GM19395 (cell line): ENCODE measurements at regions not wholly inside any gene's neighbourhood (a gene's known extent, or its start where the extent isn't known, plus 50 kb on each side); places are given as distances from the start of the nearest gene placed in this dataset.
"Not testable (repeated sequence)": the region's sequence is repeated elsewhere in the genome, so short reads cannot be mapped to it uniquely, and the experiment has no call there.

Experiments
- ATAC-seq: cut with Tn5 transposase; IDR thresholded peaks from one replicate; pipeline ENCODE4 v1.9.1; 2021; ENCODE audit warnings: mild to moderate bottlenecking, moderate library complexity; ENCODE audit not compliant: unreplicated experiment

DNA sequence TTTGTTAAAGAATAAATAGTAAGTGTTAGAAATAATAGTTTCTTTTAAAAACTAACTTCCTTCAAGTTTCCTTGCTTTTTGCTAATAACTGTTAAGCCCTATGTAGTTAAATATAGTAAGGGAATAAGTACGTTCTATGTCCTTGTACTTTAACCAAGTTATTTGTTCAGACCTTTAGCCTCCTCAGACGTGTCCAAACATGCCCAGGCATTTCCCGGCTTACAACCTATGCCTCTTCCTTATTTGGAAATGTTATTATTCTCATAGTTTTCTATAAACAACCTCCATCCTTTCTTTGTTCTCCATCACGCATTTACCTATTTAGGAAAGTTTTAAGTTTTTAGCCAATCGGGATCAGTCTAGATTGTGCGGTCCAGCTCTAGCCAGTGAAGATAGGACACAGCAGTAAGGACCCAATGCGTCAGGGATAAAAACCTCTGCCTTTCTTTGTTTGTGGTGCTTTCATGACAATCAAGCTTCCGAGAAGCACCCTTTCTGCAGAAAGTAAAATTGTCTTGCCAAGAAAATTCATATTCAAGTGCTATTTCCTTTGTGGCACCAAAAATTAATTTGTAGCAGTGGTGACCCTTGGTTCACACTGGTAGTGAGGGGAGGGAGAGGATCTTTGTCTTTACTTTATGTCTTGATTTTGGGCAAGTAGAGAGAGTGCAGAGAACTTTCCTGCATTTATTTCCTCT lies 851.3 kb upstream of the POM121L12 start:
- no peak for ATAC-seq

DNA sequence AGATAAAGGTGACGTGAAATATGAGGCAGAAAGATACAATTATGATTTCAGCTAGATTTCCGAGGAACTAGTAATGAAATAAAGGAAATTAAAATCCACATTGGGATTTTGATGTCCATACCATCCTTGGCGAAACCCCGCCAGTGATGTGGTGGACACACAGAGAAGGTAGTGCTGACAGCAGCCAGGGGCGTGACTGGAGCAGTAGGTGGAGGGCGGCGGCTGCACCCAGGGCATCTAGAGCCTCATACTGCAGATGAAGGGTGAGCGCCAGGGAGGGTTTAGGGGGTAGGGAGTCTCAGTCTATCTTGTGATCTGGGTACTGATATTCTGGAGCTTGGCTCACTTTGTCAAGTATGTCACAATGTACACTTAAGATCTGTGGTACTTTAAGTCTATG lies 855.5 kb upstream of the POM121L12 start:
- no peak for ATAC-seq

DNA sequence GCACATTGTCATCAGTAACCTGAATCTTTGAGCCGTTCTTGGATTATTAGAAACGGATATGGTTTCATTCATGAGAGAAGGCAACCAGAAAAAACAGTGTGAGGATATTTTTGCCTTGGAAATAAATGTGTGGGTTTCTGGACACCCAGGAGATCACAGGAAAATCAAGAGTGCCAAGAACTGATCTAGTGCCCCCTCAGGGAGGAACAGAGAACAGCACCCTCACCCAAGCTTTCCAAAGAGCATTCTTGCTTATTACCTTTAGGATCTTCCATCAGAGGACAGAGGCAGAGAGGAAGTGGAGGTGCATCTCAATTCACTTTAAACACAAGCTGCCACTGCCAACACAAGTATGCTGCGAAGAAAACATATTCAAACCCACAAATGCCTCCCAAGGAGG lies 851.5 kb upstream of the COBL start:
- no peak for ATAC-seq

DNA sequence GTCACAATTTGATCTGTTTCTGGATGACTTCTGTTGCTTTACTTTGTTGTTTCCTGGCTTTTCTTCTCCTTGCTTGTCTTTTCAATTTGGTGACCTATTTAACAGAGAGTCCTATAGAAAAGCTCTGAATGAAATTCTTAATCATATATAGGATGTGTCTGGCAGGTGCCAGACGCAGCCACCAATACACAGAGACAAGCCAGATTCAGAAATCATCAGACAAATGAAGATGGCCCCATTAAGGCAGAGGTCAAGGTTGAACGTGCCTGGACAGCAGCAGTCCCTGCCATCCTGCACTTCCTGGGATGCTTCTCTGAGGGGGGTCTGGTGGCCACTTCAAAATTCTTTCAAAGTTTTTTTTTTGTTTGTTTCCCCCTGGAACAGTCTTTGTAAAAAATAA lies 846.7 kb upstream of the COBL start:
- ATAC-seq = no peak

DNA sequence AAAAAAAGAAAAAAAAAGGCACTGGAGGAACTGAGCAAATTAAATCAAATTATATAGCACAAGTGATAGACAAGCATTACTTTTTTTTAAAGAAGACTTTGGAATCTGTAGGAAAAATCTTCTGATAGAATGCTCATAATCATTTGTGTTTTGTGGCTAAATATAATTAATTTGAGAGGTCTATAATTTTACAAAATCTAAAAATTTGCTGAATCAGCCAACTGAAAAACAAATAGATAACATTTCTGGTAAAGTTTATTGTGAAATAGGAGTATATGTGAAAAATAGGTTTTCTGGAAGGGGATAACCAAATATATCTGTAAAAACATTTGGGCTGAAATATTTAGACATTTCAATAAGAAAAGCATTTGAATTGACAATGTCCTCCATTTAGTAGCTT lies 844.9 kb upstream of the COBL start:
- ATAC-seq = no peak

DNA sequence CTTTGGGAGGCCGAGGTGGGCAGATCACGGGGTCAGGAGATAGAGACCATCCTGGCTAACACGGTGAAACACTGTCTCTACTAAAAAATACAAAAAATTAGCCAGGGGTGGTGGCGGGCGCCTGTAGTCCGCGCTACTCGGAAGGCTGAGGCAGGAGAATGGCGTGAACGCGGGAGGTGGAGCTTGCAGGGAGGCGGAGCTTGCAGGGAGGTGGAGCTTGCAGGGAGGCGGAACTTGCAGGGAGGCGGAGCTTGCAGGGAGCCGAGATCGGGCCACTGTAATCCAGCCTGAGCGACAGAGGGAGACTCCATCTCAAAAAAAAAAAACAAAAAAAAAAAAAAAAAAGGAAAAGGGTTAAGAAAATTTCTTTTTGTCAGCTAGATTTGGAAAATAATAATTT lies 842.8 kb upstream of the COBL start:
- ATAC-seq = not testable (repeated sequence)

DNA sequence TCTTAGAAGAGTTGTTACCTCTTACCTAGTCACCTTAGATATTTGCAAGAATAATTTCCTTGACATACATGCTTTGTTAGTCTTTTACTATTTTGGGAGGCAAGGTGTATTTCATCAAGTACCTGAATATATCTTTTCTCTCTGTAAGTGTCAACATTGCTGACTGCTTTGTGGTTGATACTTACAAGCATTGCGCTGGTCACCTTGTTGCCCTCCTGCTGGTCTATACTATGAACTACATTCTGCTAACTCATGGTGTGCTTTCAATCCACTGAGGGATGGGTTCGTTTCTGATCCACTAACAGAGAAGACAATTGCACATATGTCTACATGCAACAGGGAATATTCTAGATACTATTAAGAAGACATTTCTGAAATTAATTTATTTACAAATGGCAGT lies 837.8 kb upstream of the COBL start:
- no peak for ATAC-seq

DNA sequence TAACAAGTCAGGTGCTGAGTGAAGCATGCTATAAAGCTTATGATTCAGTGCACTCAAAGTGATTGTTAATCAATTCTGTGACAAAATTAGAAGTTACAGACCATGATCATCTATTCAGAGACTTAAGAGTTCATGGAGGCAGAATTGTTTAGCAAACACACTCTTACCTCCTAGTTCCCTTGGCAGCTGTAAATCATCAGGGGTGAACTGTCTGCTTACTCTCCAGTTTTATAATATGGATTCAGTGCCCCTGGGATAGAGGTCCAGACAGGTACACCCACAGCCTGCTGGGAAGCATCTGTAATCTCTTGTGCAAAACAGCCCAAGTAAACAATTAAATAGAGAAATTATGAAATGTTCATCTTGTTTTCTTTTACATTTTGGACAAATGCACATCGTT lies 835.0 kb upstream of the COBL start:
- ATAC-seq = no peak

DNA sequence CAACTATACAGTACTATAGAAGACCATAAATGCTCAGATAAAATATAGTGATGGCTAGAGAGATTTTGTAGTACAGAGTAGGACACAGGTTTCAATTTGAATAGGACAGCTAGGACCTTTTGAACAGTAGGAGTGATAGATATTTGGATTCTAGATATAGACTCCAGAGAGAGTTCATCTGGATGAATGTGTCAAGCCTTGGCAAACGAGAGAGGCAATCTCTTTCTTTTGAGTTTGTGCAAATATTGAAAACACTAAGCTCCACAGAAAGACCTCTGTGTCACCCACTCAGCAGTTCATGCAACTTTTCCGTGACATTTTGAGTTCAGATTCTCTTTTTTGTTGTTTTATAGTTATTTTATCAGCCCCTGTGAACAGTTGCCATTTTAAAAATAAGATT lies 834.3 kb upstream of the COBL start:
- ATAC-seq = no peak

DNA sequence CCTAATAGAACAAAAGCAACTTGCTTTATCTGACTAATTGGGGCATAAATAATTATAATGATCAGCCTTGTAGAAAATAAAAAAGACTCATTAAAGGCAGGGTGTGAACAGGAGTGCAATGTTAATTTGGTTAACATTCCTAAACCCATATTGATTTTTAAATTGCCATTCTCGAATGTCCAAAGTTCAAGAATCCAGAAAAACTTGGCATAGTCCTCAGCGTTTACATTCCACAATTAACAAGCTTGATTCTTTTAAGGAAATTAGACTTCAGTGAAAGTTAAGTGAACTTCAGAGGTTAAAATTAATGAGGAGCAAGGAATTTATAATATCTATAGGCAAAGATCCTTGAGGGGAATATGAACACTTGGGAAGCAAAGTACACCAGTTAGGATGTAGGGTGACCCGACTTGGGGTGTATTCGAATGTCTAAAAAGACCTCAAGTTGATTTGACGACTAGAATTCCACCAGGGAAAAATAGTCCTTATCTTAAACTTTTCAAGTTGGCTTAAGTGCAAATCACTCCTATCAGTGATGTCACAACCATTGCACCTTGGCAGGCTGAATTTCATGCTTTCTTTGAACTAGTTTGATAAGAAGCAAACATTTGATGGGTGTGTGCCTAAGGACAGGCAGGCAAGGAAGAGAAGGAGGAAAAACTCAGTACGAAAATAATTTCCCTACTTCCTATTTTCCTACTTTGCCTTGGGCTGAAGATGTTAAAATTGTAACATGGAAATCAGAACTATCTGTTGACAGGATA lies 830.4 kb upstream of the COBL start:
- no peak for ATAC-seq

DNA sequence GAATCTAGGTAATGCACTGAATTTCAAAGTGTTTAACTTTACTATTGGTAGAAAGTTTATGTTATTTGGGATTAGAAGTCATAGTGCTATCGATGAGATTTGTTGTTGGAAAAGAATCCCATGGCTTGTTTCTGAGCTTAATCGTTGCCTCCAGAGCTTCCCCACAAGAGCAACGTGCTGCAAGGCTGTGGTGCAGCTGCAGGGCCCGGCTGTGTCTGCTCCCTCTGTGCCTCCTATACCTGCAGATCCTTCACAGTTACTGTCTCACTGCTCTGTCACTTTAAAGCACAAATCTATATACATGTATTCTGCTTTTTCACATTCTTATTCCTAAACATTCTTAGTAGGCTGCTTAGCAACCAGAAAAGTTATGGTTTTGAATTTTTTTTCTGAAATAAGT lies 826.6 kb upstream of the COBL start:
- no peak for ATAC-seq

DNA sequence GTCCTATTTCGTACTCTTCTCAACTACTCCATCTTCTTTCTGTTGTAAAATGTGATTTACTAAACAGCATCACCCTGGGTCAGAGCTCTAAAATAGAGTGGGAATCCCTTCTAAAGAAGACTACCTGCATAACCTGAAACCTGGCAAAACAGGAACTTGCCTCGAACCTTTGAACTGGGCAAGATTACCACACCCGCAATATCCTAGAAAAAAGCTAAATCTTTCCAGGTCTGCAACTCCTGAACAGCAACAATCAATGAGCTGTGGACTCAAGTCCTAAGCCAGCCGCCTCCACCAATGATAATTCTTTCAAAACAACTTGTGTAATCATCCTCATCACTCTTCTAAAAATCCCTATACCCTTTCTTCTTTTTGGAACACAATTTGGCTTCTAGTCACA lies 824.2 kb upstream of the COBL start:
- no peak for ATAC-seq

DNA sequence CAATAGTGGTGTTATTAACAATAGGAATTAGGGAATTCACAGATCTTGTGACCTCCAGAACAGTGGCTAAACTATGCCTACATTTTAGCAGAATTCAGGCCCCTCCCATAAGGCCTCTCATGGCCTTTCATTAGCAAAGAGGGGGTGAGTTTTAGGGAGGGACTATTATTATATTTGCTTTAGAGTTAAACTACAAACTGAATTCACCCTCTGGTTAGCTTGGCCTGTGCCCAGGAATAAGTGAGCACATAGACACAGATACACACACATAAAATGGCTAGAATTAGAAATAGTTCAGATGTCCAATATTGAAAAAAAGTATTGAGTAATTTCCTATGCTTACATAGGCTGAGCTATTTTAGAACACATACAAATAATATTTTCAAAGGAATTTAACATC lies 818.8 kb upstream of the COBL start:
- ATAC-seq = no peak

DNA sequence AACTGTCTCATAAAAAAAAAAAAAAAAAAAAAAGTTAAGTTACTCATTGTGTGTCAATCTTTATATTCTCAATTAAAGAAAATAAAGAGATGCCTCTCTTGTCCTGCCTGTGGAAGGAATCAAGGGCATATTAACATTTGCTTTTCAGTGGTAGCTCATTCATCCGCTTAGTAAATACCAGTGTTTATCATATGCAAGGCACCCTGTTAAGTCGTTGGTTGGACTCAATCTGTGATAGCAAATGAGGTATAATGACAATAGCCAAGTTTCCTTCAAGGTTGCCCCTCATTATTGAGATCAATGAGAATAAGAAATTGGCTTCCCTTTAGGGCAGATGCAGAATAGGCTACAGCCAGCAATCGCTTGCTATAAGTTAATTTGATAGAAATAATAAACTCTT lies 812.7 kb upstream of the COBL start:
- ATAC-seq = no peak

DNA sequence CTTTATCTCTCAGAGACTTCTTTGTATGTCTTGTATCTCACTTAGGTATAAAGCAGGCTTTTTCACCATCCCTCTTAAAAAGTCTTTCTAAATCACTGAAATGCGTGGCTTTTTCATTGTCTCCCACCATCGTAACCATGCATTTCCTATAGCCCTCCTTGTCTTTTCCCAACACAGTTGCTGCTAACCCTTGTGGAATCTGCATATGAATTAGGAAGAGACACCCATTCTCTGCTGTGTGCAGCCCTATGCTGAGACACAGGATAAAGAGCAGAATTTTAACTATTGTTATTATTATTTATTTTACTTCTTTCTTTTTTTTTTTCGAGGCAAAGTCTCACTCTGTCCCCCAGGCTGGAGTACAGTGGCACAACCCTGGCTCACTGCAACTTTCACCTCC lies 804.3 kb upstream of the COBL start:
- no peak for ATAC-seq

DNA sequence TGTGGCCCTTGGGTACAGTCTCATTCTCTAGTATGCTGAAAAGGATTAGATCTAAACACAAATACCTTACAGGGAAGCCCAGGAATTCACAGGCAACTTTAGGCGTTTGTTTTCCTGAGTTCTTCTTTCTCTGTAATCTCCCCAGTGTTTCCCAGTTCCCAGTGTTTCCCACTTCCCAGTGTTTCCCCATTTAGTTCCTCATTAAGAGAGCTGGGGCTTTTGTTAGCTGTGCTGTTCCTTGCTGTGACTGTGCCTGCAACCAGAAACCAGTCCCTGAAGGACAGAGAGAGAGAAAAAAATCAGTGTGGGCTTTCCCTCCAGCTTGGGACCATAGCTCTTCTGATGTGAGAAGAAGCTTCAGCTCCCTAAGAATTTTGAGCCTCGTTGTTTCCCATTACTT lies 802.9 kb upstream of the COBL start:
- no peak for ATAC-seq

DNA sequence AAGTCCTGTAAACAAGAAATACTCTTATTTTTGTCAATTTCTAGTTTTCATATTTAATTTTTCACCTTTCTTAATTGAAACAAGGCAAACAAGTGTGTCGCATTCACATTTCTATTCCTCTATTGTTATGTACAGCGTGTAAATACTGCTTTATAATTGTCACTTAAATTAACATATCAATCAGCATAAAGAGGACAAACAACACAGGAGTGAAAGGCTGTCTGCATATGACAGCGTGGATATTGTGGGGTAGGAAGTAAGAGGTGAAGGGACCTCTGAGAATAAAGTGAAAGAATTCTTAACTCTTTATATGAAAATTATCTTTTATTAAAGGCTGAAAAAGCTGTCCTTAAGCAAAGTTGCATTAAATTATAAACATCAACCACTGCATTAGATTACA lies 797.9 kb upstream of the COBL start:
- ATAC-seq = no peak

DNA sequence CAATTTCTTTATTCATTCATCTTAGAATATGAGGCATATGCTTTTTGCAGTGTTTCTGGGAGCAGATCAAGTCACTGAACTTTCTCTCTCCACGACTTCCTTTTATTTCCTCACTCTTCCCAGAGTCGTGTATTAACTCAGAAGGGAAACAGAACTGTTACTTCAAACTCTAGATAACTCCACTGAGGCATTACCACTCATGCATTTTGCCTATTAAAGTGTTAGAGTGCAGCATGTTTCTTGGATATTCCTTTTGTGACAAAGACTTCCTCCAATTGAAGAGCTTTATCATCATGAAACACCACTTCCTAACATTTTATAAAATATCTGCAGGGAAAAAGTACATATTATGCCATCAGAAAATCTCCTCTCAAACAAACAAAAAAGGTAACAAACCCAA lies 797.4 kb upstream of the COBL start:
- ATAC-seq = no peak

DNA sequence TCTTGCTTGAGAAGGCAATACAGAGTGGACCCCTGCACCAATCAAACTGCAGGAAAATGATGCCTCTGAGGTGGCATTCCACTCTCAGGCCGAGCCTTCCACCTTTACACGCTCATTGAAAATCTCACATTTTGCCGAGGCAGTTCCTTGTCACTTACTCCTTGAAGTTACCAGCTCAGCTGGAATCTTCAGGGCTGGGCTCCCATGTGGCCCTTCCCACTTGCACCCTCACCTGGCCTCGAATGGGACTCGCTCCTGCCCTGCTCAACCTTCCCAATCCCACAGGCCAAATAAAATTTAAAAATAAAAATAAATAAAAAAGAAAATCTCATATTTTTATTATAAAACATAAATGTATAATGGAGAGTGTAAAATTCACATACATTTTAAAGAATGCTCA lies 790.7 kb upstream of the COBL start:
- no peak for ATAC-seq

DNA sequence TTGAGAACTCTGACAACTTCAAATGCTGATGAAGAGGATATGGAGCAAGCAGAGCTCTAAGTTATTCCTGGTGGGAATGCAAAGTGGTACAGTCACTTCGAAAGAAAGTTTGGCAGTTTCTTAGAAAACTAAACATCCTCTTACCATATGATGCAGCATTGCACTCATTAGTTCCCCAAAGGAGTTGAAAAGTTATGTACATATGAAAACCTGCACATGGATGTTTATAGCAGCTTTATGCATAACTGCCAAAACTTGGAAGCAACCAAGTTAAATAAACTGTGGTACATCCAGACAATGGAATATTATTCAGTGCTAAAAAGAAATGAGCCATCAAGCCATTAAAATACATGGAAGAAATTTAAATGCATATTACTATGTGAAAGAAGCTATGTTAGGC lies 779.3 kb upstream of the COBL start:
- ATAC-seq = no peak

DNA sequence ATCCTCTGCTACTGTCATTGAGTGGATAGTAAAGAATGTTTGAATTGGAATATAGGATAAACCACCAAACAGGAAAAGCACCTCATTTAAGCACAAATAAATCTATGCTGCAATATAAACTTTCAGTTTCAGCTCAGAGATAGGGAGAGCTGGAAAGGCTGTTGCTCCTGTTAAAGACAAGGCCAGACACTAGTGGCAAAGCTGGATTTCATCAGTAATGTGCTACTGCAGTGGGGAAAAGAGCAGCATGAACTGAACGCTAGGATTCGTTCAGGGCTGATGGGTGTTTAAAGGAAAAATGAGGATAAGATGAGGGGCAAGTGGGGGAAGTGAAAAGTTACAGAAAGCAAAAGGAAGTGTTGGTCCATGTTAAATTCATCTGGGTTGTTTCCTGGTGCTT lies 775.4 kb upstream of the COBL start:
- ATAC-seq = no peak

DNA sequence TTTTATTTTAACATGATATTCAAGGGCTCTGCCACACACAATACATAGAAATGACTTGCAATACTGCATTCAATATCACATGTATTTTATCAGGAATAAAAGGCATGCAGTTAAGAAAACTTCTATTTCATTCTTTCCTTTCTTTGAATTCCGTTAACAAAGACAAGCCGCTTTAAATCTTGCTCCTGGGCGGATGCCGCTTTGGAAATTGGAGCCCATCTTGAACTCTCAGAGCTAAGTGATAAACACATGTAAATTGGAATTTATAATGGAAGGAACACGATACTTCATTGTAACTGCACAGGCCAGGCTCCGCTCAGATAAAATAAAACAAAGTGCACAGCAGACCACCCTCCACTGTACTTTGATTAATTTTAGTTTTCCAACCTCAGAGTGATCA lies 774.5 kb upstream of the COBL start:
- ATAC-seq = no peak
